ENCODE measurements at regions not wholly inside any gene's neighbourhood (a gene's known extent, or its start where the extent isn't known, plus 50 kb on each side); places are given as distances from the start of the nearest gene placed in this dataset.

DNA sequence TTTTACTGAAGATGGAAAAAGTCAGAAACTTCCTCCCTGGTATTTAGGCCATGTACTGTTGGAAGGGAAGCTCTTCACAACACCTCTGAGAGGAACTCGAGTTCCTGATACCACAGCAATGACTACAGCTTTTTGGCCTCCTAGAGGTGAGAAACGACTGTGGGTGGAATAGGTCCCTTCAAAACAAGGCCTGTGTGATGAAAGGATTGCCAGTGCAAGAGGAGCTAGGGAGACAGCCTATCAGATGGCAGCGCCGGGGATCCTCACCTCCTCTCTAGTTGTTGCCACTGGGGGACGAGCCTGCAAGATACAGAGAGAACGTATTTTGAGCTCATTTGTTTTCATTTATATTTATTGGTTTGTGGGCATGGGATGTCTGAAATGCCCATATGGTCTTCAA, 187.8 kb upstream of the KCND3 start:
- Mint-ChIP-seq H3K9me3 (no peaks in the 10 kb centered on the region), H3K27ac (no peak overlapping the region), H3K27me3 (peaks cover under 1% of the 10 kb centered on the region), H3K4me1 (ENCODE audit: unreplicated experiment) (no peaks in the 10 kb centered on the region), H3K36me3 (no peaks in the 10 kb centered on the region), H3K4me3 (no peak overlapping the region)
- TF ChIP-seq, protein P1, sequence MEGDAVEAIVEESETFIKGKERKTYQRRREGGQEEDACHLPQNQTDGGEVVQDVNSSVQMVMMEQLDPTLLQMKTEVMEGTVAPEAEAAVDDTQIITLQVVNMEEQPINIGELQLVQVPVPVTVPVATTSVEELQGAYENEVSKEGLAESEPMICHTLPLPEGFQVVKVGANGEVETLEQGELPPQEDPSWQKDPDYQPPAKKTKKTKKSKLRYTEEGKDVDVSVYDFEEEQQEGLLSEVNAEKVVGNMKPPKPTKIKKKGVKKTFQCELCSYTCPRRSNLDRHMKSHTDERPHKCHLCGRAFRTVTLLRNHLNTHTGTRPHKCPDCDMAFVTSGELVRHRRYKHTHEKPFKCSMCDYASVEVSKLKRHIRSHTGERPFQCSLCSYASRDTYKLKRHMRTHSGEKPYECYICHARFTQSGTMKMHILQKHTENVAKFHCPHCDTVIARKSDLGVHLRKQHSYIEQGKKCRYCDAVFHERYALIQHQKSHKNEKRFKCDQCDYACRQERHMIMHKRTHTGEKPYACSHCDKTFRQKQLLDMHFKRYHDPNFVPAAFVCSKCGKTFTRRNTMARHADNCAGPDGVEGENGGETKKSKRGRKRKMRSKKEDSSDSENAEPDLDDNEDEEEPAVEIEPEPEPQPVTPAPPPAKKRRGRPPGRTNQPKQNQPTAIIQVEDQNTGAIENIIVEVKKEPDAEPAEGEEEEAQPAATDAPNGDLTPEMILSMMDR (conservative IDR thresholded peaks at IDR 0.05) = no peak
- no peak for DNase-seq (ENCODE audit: extremely low spot score, unreplicated experiment)

DNA sequence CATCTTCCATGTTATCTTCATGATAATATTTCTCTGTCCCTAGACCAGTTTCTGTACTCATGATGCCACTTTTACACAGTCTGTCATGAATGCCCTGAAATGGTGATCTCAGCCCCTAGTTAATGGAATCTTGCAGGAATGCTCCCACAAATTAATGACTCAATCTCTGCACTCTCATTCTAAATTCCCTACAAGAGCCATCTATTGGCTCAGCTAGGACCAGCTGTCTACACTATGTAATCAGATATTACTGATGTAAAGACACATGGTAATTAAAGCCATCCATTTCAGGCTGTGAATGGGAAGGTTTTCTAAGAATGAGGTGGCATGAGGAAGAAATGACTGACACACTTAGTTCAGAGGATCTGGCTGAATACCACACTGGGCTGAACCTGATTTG, 199.1 kb upstream of the KCND3 start:
- DNase-seq (ENCODE audit: extremely low spot score, unreplicated experiment) = no peak
- no peaks in the 10 kb centered on the region for H3K9me3 Mint-ChIP-seq
- H3K4me1 Mint-ChIP-seq (ENCODE audit: unreplicated experiment) = no peaks in the 10 kb centered on the region
- H3K36me3 Mint-ChIP-seq = no peaks in the 10 kb centered on the region
- H3K27ac Mint-ChIP-seq = no peak overlapping the region
- no peak overlapping the region for H3K4me3 Mint-ChIP-seq
- H3K27me3 Mint-ChIP-seq = peaks cover 13% of the 10 kb centered on the region
- TF ChIP-seq, protein P1 (conservative IDR thresholded peaks at IDR 0.05) = no peak

DNA sequence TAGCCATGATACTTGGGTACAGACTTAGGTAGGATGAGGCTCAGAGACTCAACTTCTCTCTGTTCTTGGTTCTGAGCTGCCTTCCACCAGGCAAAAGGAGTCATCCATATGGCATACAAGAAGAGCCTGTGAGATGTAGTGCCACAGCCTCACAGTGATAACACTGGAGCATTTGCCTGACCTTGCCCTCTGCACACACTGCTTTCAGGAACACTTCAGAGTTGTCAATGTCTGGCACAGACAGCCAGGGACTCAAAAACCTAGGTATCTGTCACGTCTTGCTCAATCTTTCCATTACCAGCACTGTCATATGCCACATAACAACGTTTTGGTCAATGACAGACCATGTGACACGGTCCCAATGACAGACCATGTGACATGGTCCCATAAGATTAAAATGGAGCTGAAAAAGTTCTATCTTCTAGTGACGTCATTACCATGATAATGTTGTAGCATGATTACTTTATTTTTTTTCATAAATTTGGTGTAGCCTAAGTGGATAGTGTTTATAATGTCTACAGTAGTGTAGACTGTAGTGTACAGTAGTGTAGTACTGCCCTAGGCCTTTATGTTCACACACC, 199.9 kb upstream of the CTTNBP2NL start:
- Mint-ChIP-seq H3K36me3 (no peaks in the 10 kb centered on the region), H3K27ac (no peak overlapping the region), H3K4me3 (no peak overlapping the region), H3K27me3 (peaks cover 17% of the 10 kb centered on the region), H3K4me1 (ENCODE audit: unreplicated experiment) (no peaks in the 10 kb centered on the region), H3K9me3 (no peaks in the 10 kb centered on the region)
- no peak for DNase-seq (ENCODE audit: extremely low spot score, unreplicated experiment)
- TF ChIP-seq, protein P1 (conservative IDR thresholded peaks at IDR 0.05) = no peak

DNA sequence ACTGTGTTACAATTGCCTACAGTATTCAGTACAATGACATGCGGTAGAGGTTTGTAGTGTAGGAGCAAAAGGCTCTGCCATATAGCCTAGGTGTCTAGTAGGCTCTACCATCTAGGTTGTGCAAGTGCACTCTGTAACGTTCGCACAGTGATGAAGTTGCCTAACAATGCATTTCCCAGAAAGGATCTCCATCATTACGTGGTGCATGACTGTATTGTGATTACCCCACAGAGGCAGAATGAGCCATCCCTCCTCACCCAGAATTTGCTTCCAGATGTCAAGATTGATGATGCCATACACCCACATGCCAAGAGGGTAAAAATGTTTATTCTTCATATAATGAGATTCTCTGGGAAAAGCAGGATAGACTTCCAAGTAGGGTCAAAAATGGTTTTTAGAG, 199.3 kb upstream of the CTTNBP2NL start:
- no peak overlapping the region for H3K4me3 Mint-ChIP-seq
- no peaks in the 10 kb centered on the region for H3K9me3 Mint-ChIP-seq
- peaks cover 17% of the 10 kb centered on the region for H3K27me3 Mint-ChIP-seq
- H3K4me1 Mint-ChIP-seq (ENCODE audit: unreplicated experiment) = no peaks in the 10 kb centered on the region
- TF ChIP-seq, protein P1 (conservative IDR thresholded peaks at IDR 0.05) = no peak
- DNase-seq (ENCODE audit: extremely low spot score, unreplicated experiment) = no peak
- H3K27ac Mint-ChIP-seq = no peak overlapping the region
- no peaks in the 10 kb centered on the region for H3K36me3 Mint-ChIP-seq

DNA sequence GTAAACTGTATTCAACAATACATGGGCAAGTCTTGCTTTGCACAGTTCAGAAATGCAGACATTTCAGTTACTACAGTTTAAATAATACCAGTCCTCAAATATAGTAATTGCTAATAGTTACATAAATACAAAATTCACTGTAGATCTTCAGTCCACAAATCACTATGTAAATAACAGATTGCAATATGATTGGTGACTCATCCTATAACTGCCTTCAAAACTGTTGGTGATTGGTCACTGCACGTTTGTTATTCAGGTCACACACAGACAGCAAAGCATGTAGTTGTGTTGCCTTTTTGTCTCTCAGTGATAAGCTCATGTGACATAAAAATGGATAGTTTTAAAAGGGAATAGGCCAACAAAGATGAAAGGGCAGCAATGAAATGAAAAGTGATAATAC, 186.5 kb upstream of the CTTNBP2NL start:
- H3K36me3 Mint-ChIP-seq = no peaks in the 10 kb centered on the region
- no peak overlapping the region for H3K27ac Mint-ChIP-seq
- no peaks in the 10 kb centered on the region for H3K4me1 Mint-ChIP-seq (ENCODE audit: unreplicated experiment)
- H3K9me3 Mint-ChIP-seq = no peaks in the 10 kb centered on the region
- DNase-seq (ENCODE audit: extremely low spot score, unreplicated experiment) = no peak
- TF ChIP-seq, protein P1 (conservative IDR thresholded peaks at IDR 0.05) = no peak
- peaks cover 16% of the 10 kb centered on the region for H3K27me3 Mint-ChIP-seq
- no peak overlapping the region for H3K4me3 Mint-ChIP-seq

DNA sequence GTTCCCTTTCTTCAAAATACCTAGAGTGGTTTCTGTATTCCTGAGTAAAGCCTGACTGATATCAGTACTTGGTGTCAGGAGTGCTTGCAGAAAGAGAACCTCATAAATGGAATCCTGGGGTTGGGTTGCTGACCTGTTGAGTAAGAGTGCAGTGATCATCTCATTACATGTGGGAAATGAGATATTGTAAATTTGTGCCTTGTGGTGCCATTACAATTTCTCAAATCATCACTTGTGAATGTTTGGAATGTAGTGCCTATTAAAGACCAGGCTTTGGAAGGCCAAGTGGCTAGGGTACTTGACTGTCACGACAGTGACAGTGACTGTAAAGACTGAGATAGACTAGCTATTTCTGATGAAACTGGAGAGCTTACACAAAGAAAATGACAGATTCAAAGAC, 176.7 kb upstream of the CTTNBP2NL start:
- H3K9me3 Mint-ChIP-seq = no peaks in the 10 kb centered on the region
- TF ChIP-seq, protein P1 (conservative IDR thresholded peaks at IDR 0.05) = no peak
- no peak for DNase-seq (ENCODE audit: extremely low spot score, unreplicated experiment)
- no peak overlapping the region for H3K4me3 Mint-ChIP-seq
- H3K36me3 Mint-ChIP-seq = no peaks in the 10 kb centered on the region
- no peaks in the 10 kb centered on the region for H3K4me1 Mint-ChIP-seq (ENCODE audit: unreplicated experiment)
- H3K27ac Mint-ChIP-seq = no peak overlapping the region
- peaks cover 10% of the 10 kb centered on the region for H3K27me3 Mint-ChIP-seq

All from type B pancreatic cell (in vitro differentiated cells).